ENCODE measurements at regions not wholly inside any gene's neighbourhood (a gene's known extent, or its start where the extent isn't known, plus 50 kb on each side); places are given as distances from the start of the nearest gene placed in this dataset.
"Not testable (repeated sequence)": the region's sequence is repeated elsewhere in the genome, so short reads cannot be mapped to it uniquely, and the experiment has no call there.

DNA sequence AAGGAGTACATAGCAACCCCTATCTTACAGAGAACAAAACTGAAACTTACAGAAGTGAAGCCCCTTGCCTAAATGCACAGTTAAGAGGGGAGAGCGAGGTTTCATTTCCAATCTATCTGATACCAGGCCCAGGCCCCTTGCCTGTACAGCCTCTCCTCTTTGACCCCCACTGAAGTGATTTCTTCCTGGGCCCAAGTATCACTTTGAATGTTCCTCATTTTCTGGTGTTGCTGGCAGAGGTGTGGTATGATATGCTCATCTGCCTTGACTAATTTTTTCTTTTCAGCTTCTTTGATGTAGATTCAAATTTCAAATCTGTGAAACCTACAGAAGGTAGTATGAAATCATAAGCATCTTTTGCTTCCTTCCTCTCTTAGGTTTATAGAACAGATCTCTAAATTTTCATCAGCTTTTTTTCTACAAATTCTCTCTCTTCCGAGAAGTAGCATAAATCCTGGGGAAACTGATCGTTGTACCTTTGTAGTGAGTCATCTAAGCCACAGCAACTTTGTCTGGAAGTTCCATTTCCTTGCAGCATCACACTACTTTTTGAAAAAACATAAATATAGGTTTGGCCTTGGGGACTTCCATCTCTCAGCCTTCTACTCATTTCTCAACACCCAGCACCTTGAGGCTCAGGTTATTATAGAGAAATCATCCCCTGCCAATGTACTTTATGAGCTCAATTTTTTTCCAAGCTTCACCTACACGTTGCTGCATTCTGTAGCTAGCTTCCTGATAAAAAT lies 402.4 kb upstream of the PTGER4 start:
- DNase-seq (ENCODE audit: low spot score): no peak

DNA sequence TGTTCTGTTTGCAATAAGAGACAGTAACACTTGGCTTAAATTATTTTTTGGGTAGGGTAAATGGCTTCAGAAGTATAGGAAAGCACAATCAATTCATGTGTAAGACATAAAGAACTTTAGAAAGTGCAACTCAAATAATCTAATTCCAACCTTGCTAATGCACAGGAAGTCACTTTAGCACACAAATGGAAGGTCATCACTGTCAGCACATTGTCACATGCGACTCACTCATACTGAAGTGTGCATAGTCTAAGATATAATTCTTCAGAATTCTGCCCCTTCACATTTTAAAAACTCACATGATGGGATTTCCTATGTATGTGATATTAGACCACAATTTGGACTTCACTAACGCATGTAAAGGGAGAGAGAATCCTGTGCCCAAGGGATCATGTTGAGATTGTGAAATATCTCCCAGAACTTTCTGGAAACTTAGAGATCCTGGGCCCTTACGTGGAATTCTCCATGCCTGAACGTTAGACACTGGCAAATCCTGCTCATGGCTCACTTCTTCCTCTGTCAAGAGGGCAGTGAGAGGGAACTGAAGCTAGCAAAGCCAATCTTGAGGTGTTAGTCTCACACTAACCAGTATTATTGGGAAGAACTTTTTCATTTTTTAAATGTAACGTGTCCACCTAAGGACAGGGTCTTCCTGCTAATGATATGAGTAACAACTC lies 403.2 kb upstream of the PTGER4 start:
- no peak for DNase-seq (ENCODE audit: low spot score)

DNA sequence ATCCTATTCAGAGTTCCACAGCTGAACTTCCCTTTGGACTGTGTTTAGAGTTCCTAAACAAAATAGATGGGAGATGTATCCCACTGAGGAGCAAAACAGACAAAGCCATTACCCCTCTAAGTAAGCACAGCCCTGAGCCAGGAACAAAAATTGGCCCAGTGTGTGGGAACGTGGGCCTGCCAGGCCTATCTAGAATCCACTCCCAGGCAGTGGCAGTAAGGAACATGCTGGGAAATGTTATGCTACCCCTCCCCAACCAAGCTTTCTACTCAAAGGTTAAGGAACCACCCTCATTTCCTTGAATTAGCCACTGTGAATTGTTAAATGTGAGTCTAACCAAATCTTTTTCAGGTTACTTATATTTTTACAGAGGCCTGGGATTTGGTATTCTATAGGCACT lies 405.1 kb upstream of the PTGER4 start:
- DNase-seq (ENCODE audit: low spot score): no peak

DNA sequence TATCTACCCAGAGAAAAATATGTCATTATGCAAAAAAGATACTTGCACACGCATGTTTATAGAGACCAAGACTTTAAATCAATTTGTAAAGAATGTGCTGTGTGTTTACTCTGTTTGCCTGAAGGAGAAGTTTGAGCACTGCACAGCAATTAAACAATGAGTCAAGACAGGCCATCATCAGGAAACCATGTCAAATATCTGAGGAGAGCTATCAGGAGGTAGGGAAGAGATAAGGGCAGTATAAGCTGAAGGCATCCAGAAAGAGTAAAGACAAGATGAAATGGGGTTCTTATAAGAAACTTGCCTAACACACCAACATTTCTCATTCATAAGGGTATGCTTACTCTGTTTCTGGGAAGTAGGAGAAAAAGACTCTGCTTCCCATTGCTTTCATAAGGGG lies 405.8 kb upstream of the PTGER4 start:
- DNase-seq (ENCODE audit: low spot score): no peak

DNA sequence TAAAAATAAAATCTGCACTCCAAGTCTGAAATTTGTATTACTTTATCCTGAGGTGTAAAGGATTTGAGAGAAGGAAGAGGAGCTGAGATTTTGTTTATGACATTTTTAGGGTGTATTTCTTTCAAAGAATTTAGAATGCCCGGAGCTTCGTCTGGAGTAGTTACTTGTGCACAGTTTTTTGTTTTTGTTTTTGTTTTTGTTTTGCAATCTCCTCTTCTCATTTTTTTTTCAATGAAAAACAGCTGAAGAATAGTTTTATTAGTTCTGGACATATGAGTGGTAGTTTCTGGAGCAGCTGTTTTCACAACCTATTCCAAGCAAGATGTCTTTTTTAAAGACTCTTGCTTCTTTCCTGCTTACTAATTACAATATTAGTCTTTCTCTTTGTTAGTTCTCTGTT lies 408.2 kb upstream of the PTGER4 start:
- no peak for DNase-seq (ENCODE audit: low spot score)

DNA sequence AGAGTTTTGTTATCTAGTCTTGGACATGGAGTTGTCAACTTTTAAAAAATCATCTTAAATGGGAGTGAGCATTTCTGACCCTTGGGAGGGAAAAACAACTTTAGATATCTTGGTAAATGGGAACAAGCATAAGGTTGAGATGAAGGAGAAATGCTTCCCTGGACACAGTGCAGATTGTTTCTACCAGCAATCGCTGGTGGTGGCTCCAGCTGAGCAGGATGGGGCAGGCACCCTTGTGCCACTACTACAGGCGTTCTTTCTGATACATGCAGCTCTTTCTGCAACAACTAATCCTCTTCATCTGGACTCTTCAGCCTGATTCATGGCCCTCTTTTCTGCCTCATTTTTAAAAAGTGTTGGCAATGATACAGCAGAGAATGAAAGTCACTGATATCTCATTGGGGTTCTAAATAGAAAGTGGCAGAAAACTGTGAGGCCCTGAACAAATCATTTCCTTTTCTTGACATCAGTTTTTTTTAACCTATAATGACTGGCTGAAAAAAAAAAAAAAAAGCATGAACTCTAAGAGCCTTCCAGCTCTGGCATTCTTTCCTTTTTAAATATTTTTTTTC lies 409.4 kb upstream of the PTGER4 start:
- no peak for DNase-seq (ENCODE audit: low spot score)

DNA sequence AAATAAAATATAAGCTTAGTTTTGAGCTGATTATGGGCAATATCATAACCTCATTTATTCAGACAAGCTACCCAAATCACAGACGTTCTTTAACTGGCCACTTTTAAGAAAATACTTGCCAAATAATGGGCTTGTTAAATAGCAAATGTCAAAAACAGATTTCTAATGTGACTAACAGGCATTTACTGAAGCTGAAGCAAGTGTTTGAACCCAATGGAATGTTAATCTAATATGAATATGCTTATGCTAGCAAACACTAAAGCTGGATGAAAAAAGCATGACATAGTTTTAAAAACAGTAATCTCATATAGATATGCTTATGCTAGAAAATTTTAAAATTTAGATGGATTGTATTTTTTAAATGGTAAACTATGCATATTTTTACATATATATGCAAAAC lies 411.6 kb upstream of the PTGER4 start:
- no peak for DNase-seq (ENCODE audit: low spot score)

DNA sequence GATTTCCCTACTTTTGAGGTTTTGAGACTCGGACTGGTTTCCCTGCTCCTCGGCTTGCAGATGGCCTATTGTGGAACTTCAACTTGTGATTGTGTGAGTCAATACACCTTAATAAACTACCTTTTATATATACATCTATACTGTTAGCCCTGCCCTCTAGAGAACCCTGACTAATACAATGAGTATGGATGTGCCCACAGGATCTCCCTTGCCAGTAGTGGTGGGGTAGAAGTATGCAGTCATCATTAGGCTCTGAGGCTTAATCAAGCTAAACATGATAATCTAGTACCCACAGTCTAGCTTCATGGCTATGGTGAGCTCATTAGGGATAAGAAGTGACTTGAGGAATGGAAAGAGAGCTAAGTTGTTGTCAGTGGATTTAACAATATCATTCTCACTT lies 412.8 kb upstream of the PTGER4 start:
- DNase-seq (ENCODE audit: low spot score): no peak

DNA sequence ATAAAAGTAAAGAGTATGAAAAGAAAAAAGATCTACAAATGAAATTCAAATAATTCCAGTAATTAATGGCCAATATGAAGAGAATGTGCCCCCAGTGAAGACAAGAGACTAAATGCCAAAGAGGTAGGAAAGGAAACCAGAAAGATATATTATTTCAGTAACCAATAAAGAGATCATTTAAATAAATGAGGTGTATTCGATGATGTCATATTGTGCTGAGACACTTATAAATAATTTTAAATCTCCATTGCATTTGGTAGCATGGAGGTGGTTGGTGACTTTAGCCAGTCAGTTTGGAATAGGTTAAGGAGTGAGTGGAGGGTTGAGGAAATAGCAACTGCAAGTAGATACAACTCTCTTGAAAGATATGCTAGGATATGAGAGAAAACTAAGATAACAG lies 417.7 kb upstream of the PTGER4 start:
- DNase-seq (ENCODE audit: low spot score): no peak

DNA sequence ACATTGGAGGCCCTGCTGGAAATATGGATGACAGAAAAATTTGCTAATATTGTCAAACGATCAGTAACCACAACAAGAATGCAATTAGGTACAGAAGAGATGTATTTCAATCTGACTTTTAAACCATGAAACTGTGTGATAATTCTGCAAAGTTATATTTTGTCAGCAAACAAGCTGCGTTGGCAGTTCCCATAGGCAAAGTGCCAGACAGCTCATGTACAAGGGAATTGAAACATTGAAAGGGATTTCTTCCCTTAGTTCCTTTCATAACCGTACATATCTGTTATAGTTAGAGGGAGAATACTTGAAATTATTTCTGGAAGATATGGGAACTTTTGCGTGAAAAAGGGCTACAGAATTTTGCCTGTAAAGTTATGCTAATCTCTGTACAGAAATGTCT lies 419.4 kb upstream of the PTGER4 start:
- no peak for DNase-seq (ENCODE audit: low spot score)

DNA sequence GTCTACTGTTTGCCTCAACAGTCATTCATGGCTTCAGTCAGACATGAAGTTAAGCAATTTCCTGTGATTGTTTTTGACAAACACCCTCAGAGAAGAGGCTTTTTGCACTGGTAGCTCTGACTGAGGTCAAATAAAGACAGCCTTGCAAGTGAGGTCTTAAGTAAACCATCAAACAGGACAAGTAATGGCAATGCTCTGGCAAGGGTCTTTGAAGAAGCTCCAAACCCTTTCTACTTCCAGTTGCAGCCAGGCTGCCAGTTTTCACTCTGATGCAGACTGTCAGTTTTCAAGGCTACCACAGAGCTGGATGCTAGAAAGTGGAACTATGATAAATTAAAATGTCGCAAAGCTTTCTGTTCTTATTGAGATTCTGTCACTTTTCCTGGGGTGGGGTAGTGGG lies 421.5 kb upstream of the PTGER4 start:
- no peak for DNase-seq (ENCODE audit: low spot score)

DNA sequence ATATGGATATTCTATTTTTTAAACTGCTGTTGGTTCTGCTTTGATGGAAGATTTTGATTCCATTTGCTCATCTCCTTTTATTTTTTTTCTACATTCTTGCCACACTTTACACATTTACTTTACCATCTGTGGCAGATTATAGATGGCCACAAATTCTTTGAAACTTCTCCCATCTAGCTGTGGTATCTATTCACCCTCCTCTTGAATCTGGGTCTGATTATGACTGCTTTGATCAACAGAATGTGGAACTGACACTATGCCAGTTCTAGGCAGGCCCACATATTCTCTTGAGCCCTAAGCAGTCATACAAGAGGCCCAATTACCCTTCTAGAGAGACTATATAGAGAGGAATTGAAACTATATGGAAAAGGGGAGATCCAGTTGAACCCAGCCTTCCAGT lies 439.0 kb upstream of the PTGER4 start:
- no peak for DNase-seq (ENCODE audit: low spot score)

DNA sequence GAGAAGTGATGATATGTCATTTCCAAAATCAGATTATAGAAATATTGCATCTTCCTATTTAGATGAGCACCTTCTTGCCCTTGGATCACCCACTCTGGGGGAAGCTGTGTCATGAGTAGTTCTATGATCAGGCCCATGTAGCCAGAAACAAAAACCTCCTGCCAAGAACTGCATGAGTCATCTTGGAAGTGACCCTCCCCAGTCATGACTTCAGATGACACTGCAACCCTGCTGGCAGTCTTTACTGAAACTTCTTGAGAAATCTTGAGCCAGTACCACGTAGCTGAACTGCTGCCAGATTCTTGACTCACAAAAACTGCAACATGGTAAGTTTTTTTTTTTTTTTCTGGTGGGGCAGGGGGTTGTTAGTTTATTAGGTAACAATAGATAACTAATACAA lies 439.6 kb upstream of the PTGER4 start:
- DNase-seq (ENCODE audit: low spot score): no peak

DNA sequence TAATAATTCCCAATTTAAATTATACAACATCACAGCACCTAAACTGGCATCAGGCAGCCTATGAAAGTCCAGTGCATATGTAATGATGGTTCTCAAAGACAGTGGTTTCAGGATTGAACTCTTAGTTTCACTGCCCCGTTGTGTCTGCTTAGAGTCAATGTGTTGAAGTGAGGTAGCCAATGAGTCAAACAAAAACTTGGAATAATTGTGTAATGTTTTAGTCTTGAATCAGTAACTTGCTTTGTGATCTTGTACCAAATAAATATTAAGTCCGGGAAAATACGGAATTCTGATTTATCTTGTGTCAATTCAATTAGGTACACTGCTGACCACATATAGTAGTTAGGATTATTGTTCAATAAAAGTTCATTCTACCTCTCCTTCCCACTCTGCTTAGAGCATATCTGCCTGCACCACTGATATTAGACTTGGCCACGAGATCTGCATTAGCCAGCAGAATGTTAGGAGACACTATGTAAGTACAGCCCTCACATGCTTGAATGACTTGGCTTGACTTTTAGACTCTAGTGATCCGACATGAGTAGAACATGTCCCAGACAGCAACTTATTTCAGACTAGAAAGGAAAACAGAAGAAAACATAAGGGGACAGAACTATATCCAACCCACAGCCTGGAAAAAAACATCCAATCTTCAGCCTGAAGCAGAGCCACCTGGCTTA lies 441.5 kb upstream of the PTGER4 start:
- DNase-seq (ENCODE audit: low spot score): no peak

DNA sequence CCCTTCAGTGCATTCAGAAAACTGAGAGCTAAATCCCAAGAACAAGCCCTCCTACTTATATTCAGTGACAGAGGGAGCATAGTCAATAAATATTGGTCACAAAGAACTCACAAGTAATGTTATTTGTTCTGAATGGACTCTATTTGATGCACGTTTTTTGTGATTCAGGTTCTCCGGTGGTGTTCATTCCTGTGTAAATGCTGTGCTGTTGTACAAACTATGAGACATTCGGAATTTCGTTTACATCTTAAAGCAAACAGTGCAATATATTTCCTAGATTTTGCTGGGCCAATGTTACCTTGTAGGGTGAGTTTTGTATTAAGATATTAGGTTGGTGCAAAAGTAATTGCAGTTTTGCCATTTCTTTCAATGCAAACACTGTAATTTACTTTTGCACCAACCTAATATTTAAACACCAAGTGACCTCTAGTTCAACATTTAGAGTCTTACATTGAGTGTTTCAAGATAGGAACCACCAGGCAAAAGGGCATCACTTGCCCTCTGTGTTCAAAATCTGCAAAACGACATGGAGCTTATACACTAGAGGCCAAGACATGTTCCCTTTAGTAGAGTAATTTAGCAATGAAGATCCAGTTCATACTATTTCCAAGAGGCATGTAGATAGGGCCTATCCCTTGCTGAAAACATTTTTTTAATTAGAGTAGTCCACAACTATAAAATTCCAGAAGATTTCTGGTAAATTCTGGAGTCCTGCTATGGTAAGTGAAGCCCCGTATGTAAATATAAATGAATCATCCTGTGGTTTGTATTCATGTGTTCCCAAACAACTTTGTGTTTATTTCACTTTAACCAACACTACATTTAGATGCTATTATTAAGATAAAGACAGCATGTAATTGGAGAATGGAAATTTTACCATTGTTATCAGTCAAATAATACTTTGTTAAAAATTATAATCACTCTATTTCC lies 444.0 kb upstream of the PTGER4 start:
- DNase-seq (ENCODE audit: low spot score): no peak

DNA sequence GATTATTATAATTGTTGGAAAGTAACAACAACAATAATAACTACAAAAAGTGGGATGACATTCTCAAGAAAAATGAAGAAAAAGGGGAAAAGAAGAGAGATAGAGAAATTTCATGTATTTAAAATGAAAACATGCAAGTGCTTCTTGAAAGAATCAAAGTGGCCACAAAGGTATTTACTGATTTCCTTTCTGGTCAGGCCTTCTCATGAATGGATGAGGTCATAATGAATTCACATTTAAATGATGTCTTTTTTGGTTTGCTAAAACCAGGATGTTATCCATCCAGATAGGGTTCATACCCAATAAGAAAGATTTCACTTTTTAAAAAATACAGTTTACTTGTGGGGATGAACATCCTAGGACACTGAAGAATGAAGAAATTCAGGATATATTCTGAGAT lies 446.4 kb upstream of the PTGER4 start:
- DNase-seq (ENCODE audit: low spot score): no peak

DNA sequence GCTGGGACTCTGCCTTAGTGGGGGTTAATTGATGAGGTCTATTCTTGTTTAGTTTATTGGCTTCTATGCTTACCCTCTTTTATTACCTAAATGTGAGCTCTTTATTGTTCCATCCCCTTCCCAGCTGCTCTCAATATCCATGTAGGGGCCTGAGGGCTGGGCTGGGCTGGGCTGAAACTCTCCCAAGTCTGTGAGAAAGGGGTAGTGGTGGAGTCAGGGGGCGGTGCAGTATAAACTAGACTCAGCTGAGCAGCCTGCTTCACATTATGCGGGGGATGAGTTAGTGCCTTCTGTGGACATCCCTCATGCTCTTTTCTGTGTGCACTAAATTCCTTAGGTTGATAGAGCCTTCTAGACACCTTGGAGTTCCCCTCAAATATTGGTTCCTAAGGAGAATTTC lies 451.8 kb upstream of the PTGER4 start:
- no peak for DNase-seq (ENCODE audit: low spot score)

DNA sequence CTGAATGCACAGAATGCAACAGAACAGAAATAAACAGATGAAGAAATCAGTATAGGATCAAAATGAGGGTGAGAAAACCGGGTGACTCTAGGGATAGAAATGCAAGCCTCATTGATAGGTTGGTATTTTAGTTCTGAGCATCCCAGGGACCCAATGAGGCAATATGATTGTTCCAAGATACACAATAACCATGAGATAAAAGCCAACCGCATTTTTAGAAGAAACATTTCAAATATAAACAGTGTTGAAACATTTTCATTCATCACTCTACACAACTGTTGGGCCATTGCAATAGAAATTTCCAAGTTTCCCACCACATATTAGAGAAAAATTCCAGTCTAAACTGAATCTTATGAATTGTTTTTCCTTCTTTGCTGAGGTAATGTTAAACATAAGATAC lies 452.3 kb upstream of the PTGER4 start:
- DNase-seq (ENCODE audit: low spot score): no peak

DNA sequence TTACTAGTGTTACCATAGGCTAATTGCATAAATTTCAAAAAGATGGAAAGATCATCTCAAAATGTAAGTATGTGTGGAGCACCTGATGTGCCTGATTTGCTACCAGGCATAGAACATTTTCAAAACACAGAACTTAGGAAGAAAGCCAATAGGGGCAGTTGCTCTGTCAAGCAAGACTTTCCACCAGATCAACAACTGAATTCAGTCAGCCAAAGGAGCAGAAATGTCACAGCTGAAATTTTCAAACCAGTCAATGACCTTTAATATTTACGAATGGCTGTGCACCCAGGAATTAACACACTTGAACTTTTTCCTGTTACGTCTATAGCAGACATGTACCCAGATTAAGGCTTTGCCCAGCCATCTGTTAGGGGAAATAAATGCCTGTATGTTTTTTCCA lies 452.8 kb upstream of the PTGER4 start:
- DNase-seq (ENCODE audit: low spot score): no peak

DNA sequence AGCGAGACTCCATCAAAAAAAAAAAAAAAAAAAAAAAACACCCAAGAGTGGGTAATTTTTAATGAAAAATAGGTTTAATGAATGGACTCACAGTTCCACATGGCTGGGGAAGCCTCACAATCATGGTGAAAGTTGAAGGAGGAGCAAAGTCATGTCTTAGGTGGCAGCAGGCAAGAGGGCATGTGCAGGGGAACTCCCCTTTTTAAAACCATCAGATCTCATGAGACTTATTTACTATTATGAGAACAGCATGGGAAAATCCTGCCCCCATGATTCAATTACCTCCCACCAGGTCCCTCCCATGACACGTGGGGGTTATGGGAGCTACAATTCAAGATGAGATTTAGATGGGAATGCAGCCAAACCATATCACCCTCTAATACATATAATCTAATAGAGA lies 454.6 kb upstream of the PTGER4 start:
- DNase-seq (ENCODE audit: low spot score): not testable (repeated sequence)

DNA sequence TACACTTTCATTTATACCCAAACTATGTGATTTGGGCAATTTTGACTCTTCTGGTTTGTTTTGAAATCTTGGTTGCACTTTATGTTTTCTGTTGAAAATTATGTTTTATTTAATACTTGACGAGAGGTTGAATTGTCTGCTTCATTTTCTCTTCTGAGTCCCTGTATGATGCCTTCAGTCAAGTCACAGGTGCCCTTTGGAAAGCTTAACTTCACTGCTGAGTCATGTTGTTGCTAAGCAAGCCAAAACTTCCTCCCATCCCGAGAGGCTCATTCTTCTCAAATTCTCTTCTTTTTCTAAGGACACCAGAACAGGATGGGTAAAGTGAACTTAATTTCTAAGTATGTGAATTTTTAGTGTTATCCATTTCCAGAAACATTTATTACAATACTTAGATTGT lies 455.3 kb upstream of the PTGER4 start:
- DNase-seq (ENCODE audit: low spot score): no peak

DNA sequence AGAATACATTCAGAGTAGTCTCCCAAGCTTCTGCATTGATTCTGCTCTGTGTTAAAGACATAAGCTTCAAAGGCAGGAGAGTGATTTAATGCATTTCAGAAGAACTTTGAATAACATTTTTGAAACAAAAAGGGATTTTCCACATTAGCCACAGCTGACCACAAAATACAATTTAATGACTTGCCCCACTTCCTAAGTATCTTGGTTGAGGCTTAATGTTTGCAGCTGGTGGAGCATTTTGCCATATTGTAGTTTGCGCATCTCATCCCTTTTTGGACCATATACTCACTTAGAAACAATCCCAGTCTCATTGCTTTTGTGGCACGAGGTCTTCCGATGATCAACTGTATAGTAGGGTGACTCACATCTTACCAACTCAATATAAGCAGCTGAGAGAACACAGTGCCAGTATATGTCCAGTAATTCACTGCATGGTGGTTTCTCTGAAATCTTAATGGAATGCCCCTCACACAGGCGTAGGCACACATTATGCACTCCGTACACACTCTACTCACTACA lies 455.8 kb upstream of the PTGER4 start:
- DNase-seq (ENCODE audit: low spot score): no peak
